ENCODE measurements at regions not wholly inside any gene's neighbourhood (a gene's known extent, or its start where the extent isn't known, plus 50 kb on each side); places are given as distances from the start of the nearest gene placed in this dataset.
"Not testable (repeated sequence)": the region's sequence is repeated elsewhere in the genome, so short reads cannot be mapped to it uniquely, and the experiment has no call there.

DNA sequence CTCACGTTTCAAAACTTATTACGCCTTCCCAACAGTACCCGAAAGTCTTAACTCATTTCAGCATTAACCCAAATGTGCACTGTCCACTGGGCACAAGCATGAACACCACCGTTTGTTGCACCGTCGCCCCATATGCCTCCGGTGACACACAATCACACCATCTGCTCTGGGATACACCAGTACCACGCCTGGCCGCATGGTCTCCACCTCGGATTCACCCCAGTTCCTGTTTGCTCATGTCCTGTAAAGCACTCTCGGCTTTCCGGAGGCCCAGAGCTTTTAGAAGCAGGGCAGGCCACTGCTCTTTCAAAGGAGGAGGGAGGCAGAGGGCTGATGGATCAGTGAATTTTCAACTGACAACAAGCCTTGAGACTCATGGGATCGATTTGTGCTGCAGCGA lies 1570.0 kb upstream of the DEFB115 start:
- no peak for DNase-seq (ENCODE audit: low read depth in 1 of 2, low spot score in 1 of 2)

DNA sequence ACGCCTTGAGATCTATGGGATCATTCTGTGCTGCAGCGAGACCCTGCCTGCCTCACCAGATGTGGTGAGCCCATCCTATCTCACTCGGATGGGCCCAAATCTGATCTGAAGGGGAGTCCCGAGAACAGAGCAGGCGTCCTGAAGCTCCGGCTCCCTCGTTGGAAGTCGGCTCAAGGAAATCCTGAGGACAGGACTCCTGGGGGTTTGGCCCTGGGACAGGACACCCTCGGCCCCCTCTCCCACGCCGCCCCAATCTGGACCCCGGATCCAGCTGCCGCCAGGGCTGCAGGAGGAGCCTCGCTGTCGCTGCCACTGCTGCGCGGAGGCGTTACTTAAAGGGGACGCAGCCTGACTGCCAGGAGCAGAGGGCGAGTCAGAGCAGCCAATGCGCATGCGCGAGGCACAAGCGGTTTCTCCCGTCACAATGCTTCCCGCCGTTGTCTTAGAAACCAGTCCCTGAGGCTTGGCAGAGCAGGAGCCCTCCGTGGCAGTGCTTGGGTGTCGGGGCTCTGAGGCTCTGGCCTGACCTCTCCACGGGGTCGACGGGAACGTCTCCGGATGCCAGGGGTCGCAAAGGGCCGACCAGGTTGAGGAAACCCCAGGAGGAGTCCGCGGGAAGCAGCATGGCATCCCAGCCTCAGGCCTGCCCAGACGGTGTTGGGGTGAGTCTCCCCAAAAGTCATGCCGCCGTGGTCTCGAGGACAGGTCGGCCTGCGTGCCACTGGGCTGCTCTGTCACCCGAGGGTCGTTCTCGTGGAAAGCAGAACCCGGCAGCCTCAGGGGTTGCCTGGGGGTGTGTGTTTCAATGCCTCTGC lies 1567.8 kb upstream of the DEFB115 start:
- DNase-seq (ENCODE audit: low read depth in 1 of 2, low spot score in 1 of 2): peak in 1 of 2 donors; percentile 39

DNA sequence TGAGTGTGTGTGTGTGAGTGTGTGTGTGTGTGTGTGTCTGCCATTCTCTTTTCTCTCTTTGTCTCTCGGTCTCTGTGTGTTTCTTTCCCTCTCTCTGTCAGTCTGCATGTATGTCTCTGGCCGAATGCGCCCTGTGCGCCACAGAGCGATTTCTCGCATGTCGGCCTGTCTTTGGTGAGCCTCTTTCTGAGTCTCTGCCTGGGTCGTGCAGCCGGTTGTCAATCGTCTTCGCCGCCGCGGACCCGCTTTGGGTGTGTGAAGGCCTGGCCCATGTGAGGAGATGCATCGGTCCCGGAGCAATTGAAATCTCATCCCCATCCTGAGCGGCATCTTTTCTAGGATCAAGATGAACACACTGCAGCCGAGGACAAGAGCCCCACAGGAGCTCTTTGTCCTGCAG lies 1567.2 kb upstream of the DEFB115 start:
- DNase-seq (ENCODE audit: low read depth in 1 of 2, low spot score in 1 of 2): no peak

DNA sequence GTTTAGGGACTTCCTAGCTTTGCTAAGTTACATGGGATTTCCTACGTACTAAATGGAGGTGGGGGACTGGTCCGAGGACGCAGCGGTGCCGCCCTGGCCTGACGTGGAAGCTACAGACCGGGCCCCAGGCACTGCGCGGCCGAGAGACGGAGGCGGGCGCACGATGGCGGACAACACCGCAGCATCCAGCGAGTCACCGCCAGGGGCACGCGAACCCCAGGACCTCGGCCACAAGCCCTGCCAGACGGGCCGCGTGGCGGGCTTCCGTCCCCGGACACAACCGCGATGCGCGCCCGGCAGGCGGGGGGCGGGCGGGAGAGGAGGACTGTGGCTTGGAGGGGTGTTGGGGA lies 1516.9 kb upstream of the DEFB115 start:
- no peak for DNase-seq (ENCODE audit: low read depth in 1 of 2, low spot score in 1 of 2)

DNA sequence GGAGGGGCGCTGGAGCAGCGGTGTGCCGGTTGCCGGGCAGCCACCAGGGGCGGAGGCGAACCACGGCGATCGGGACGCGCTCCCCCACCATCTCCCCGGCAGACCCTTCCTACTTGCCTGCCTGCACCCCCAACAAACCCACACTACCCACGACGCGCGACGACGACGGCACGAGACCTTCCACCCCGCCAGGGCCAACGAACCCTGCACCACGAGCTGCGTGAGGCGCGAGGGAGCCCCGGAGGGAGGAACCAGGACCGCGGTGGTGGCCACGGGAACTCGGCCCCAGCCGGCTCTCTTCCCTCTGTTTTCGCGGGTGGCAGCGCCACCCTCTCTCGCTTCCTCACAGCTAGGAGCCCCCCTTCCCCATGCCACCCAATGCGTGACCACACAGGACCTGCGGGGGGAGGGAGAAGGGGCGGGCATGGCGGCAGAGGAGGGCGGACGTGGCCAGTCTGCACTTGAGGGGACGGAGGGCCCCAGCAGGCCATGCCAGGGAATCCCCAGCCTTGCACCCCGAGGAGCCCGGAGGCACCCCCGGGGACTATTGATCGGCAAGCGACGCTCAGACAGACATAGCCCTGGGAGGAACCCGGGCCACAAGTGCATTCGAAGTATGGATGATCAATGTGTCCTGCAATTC lies 1516.4 kb upstream of the DEFB115 start:
- DNase-seq (ENCODE audit: low read depth in 1 of 2, low spot score in 1 of 2): no peak

DNA sequence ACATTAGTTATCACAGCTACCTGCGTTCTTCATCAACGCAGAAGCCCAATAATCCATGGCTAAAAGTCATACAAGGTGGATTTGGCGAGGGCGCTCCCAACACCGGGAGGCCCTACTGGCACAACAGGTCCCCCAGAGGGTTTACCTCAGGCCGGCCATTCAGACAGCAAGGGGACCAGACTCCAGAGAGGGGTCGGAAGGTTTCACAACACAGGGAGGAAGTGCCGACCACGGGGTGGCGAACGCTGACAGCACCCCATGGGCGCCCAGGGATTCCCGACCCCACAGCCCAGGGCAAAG lies 1515.9 kb upstream of the DEFB115 start:
- no peak for DNase-seq (ENCODE audit: low read depth in 1 of 2, low spot score in 1 of 2)

DNA sequence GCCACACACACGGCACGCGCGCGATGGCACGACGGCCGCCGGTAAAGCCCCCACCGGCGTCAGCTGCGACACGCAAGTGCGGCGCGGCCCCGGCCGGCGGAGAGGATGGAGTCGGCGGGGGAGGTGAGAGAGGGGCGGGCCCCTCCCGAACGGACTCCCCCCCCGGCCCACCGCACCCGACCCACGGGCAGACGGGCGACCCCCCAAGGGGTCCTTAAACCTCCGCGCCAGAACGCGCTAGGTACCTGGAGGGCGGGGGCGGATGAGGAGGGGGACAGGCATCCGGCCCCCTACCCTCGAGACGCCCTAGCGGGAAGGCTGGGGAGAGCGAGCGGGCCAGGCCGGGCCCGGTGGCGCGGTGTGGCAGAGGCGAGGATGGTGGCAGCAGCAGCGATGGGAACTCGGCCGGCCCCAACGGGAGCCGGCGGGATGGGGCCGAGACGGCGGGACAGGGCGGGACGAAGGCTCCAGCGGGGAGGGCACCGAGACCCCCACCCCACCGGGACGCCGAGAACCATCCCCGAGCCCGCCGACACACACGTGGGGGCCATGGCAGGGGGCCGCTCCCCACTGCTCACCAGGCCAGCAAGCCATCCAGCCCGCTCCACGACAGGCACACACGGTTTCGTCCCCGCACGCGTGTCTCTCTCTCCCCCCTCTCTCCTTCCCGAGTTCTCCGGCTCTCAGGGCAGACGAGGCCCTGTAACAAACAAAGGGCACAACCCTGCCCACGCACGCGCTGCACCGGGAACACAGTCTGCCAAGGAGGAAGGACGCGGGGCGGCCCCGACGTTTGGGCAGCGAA lies 1515.4 kb upstream of the DEFB115 start:
- DNase-seq (ENCODE audit: low read depth in 1 of 2, low spot score in 1 of 2): no peak

DNA sequence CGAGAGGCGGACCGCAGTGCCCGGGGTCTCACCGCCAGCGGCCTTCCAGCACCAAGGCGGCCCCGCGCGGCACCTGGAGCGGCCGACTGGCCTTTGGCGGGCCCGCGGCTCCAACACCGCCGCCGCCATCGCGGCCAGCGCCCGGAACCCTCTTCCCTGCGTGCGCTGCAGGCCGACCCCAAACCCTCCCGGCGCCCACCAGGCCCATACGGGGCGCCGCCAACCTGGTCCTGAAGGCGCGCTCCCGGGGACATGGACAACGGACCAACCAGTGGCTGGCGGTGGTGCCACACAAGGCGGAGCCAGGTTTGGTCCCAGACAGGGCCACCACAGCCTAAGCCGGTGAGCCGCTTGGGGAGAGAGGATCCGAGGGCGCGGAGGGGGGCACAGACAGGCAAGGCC lies 1514.8 kb upstream of the DEFB115 start:
- no peak for DNase-seq (ENCODE audit: low read depth in 1 of 2, low spot score in 1 of 2)

DNA sequence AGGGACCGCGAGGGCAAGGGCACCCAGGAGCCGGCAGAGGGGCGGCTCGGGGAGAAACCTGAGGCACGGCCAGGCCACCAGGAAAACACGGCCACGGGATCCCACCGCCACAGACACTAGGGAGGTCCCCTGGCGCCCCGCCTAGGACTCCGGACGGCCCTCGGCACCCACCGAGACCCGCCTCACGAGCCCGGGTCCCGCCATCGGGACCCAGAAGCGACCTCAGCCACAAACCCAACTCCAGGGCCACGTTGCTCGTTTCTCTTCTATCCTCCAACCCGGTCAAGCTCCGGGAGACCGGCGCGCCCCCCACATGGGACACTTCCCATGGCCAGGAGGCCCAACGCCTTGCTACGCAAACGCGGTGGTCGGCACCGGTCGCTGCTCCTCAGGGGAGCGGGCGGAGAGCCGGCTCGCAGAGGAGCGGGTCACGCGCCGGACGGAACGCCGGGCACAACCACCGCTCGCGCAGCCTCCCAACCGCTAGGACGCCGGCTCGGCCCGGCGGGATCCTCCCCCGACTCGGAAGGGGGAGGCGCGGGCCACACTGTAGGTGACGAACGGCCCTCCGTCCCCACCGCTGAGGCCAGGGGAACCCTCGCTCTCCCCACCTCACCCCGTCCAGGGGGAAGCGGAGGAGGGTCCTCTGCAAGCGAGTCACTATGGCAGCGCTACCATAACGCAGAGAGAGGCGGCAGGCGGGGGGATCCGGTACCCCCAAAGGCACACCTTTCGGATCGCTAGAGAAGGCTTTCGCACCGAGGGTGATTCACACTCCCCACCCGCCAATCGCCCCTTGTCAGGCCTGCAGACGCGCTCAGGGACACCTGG lies 1514.1 kb upstream of the DEFB115 start:
- DNase-seq (ENCODE audit: low read depth in 1 of 2, low spot score in 1 of 2): no peak

DNA sequence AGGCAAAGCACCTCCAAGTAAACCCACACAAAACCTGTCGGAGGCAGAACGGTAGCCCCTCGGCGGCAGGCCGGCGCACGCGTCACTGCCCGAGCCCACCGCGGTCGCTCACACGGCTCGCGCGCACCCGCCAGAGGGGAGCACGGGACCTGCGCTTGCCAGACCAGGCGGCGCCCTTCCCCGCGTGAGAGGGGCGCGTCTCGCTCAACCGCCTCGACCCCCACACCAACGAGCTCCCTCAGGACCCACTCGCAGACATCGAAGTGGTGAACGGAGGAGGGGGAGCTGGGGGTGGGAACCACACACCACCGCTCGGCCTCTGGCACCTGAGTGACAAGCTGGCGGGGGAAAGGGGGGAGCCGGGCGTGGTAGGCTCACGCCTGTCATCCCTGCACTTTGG lies 1513.4 kb upstream of the DEFB115 start:
- no peak for DNase-seq (ENCODE audit: low read depth in 1 of 2, low spot score in 1 of 2)

DNA sequence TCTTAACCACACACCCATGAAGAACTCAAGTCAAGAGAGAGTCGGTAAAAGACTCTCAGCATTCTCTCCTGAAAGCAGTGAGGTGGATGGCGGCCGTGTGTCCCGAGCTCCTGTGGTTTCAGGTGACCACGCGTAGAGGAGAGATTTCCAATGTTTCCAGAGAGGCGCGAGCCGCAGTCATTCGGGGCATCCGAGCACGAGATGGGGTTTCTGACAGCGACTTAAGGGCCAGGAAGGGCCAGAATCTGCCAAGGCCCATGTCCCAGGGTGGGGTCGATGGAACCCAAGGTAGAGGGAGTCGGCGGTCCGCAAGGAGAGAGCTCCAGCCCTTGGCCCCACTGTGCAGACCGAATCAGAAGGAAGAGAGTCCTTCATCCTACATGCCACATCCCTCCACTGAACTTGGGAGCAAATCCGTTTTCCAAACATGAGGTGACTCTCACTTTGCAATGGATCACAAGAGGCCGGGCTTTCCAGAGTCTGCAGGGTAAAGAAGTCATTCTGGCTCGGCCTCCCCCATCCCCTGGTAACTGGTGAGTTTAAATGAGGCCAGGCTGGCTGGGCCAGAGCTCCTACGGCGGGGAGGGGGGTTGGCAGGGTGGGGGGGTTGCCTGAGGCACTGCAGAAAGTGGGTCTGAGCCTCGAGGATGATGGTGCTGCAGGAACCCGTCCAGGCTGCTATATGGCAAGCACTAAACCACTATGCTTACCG lies 1511.8 kb upstream of the DEFB115 start:
- not testable (repeated sequence) for DNase-seq (ENCODE audit: low read depth in 1 of 2, low spot score in 1 of 2)

DNA sequence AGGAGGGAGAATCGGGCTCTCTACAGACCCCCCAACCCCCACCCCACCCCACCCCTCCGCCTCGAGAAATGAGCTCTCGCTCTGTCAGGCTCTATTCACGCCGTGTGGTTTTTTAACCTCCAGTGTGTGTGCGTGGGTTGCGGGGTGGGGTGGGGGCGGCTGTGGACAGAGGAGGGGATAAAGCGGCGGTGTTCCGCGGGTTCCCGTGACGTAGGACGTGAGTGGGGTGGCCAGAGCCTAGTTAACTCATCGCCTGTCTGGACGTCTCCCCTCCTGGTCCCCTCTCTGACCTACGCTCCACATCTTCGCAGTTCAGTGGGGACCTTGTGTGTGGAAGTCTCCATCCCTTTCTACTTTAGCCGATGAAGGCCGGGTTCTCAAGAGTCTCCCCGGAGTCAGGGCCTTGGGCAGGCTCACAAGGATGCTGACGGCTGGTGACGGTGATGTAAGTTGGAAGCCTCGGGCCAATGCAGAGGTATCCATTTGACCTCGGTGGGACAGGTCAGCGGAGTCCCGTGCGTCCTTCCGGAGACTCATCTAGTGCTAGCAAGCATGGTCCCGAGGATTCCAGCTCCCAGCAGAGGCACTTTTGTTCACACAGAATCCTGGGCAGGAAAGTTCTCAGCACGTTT lies 1507.1 kb upstream of the DEFB115 start:
- no peak for DNase-seq (ENCODE audit: low read depth in 1 of 2, low spot score in 1 of 2)

DNA sequence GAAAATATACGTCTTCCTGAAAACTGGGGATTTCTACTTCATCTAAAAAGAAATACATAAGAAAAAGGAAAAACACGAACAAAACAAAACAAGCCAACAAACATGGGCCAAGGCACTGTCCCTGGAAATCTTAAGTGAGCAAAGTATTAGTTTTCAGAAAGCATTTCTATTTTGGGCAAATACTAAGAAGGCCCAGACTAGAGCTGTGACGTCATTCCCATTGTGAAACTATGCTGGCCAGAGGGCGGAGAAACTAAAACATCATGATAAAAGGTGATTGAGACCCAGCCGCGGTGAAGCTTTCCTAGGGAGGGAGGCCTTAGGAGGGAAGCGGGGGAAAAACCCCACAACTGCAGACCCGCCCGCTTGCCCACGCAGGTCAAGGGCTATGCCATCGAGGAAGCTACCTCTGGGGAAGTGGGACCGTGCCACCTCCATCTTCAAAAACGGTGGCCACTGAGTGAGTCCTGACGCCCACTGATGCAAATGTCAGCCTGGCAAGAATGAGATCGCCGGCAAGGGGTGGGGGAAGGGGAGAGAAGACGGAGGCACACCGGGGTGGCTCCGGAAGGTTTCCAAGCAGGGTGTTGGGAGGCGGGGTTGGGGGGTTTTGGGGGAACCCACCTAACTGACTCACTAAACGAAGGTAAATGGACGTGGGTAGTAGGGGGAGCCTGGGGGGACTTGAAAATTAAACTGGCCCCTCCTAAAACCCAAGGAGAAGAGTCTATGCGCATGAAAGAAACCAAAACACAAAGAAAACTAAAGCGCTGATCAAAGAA lies 1504.6 kb upstream of the DEFB115 start:
- not testable (repeated sequence) for DNase-seq (ENCODE audit: low read depth in 1 of 2, low spot score in 1 of 2)

DNA sequence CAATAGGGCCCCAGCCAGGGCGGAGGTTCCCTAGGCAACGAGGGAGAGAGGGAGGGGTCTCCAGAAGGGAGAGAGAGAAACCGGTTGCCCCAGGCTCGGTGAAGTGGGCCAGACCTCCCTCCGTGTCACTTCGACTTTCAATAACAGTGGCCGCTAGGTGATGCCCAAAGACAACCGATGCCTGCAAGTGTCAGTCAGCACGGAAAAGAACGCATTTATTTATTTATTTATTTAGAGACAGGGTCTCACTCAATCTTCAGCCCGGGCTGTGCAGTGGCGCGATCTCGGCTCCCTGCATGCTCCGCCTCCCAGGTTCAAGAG lies 1504.1 kb upstream of the DEFB115 start:
- DNase-seq (ENCODE audit: low read depth in 1 of 2, low spot score in 1 of 2): not testable (repeated sequence)

DNA sequence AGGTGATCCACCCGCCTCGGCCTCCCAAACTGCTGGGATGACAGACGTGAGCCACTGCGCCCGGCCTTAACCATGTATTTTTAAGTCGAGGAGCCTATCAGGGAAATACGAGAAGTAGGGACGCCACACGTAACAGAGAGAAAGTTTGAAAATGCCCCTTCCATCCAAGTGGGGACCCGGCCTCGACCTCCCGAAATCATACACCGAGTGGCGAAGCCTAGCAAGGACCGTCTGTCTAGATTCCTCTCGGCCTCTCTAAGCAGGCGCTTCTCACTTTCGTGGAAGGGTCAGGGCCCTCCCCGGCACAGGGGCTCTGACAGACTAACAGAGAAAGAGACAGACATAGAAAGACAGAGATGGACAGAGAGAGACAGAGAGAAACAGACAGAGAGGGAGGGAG lies 1503.6 kb upstream of the DEFB115 start:
- DNase-seq (ENCODE audit: low read depth in 1 of 2, low spot score in 1 of 2): not testable (repeated sequence)

DNA sequence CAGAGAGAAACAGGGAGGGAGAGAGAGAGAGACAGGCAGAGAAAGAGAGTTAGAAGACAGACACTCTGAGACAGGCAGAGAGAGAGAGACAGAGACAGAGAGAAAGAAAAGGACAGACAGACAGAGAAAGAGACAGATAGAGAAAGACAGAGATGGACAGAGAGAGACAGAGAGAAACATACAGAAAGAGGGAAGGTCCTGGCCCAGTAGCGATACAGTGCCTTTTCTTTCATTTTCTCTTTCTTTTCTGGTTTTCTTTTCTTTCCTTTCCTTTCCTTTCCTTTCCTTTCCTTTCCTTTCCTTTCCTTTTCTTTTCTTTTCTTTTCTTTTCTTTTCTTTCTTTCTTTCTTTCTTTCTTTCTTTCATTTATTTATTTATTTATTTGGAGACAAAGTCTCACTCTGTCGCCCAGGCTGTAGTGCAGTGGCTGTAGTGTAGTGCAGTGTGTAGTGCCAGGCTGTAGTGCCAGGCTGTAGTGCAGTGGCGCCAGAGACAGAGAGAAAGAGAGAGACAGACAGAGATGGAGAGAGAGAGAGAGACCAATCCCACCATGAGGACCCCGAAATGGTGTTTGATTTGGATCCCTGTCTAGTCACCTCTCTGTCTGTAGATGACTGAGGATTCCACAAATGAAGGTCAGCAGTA lies 1501.5 kb upstream of the DEFB115 start:
- not testable (repeated sequence) for DNase-seq (ENCODE audit: low read depth in 1 of 2, low spot score in 1 of 2)

DNA sequence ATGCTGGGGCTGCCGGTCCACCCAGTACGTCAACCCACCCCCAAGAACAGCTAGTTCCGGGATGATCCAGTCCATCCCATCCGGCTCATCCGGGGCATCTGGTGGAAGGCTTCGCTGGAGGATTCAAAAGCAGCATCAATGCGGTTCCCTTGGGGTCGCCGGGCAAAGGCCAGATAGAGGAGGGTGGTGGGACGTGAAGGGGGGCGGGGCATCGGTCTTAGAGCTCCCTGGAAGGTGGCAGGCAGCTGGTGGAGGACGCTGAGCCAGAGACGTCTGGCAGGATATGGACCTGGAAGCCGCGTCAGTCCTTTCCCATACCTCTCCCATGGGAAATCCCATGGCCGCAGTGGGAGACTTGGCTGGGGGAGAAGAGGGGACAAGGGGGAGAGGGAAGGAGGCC lies 1500.8 kb upstream of the DEFB115 start:
- DNase-seq (ENCODE audit: low read depth in 1 of 2, low spot score in 1 of 2): no peak

DNA sequence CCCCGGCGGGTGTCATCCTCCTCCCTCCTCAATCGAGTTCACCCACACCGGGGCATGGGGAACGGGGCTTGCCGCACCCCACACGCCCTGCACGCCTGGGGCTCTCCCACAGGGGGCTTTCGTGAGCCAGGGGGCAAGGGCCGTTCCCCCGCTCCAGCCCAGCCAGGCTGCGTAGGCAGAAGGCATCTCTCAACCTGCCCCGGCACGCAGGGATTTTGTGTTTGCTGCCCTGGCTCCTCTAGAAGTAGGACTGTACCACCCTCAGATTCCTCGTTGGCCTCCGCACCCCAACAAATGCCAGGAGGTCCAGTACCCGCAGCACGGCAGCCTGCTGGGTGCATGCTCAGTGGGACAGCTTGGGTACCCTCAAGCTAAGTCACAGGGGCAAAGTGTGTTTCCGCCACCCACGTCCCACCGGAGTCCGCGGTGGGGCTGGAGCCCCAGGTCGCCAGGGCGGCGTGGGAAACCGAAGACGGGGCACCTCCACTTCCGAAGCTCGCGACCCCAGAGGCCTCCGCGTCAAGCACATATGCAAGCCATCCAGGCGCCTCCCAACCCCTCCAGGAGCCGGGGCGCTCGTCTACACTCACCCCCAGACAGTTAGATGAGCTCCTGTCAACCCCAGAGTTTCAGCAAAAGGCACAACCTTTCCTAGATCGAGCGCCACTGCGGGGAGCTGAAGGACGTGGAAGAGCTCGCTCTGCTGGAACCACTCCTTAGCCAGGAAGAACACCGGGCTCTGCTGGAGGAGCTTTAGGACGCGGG lies 1495.7 kb upstream of the DEFB115 start:
- not testable (repeated sequence) for DNase-seq (ENCODE audit: low read depth in 1 of 2, low spot score in 1 of 2)

Measured in activated CD4-positive, alpha-beta T cell treated with anti-CD3 and anti-CD28 coated beads, Interleukin-2, amount 50 U/mL, for 24 hours (primary cell).